Osteoblast (primary cell): ENCODE measurements at regions not wholly inside any gene's neighbourhood (a gene's known extent, or its start where the extent isn't known, plus 50 kb on each side); places are given as distances from the start of the nearest gene placed in this dataset.

Source experiments
- DNase-seq: peaks from one replicate; pipeline ENCODE4 v3.0.0; 2011; ENCODE audit warnings: low spot score, mixed read lengths; ENCODE audit not compliant: insufficient read length; ENCODE audit errors: missing footprints
- H2AFZ ChIP-seq: 2 replicates; pipeline ENCODE4 v1.6.0; 2011; ENCODE audit warnings: mild to moderate bottlenecking, low read length
- H3K27ac ChIP-seq: 2 replicates; pipeline ENCODE4 v1.5.1; 2011; ENCODE audit warnings: mild to moderate bottlenecking, low read depth, low read length, moderate library complexity
- H3K27me3 ChIP-seq: 2 replicates; pipeline ENCODE4 v1.6.0; 2012; ENCODE audit warnings: mild to moderate bottlenecking, control low read depth, inconsistent platforms, low read length, moderate library complexity; ENCODE audit not compliant: insufficient read depth
- H3K36me3 ChIP-seq: 2 replicates; pipeline ENCODE4 v1.5.1; 2011; ENCODE audit warnings: mild to moderate bottlenecking, low read length, control low read depth, moderate library complexity; ENCODE audit not compliant: insufficient read depth
- H3K4me1 ChIP-seq: 2 replicates; pipeline ENCODE4 v1.5.1; 2011; ENCODE audit warnings: mild to moderate bottlenecking, low read length, control low read depth, moderate library complexity; ENCODE audit not compliant: insufficient read depth
- H3K4me2 ChIP-seq: 2 replicates; pipeline ENCODE4 v1.6.0; 2011; ENCODE audit warnings: mild to moderate bottlenecking, low read length; ENCODE audit not compliant: insufficient read depth
- H3K4me3 ChIP-seq: fragments of 200-600 bp; sonication (generic); 3 replicates; pipeline ENCODE4 v1.5.1; 2012; ENCODE audit warnings: mild to moderate bottlenecking, low read length, inconsistent platforms; ENCODE audit not compliant: insufficient read depth
- H3K79me2 ChIP-seq: 2 replicates; pipeline ENCODE4 v1.6.0; 2012; ENCODE audit warnings: mild to moderate bottlenecking, low read length, control low read depth, inconsistent platforms; ENCODE audit not compliant: insufficient read depth
- H3K9me3 ChIP-seq: 2 replicates; pipeline ENCODE4 v1.5.1; 2011; ENCODE audit warnings: low read depth, low read length, control low read depth
- H4K20me1 ChIP-seq: 2 replicates; pipeline ENCODE4 v1.6.0; 2012; ENCODE audit warnings: mild to moderate bottlenecking, low read length, control low read depth; ENCODE audit not compliant: insufficient read depth
- TF ChIP-seq, protein P1 (sequence below): IDR thresholded peaks from 2 replicates; pipeline ENCODE4 v1.5.1; 2011; ENCODE audit warnings: mild to moderate bottlenecking, low read depth, low read length, moderate library complexity; ENCODE audit errors: extremely low read depth

DNA sequence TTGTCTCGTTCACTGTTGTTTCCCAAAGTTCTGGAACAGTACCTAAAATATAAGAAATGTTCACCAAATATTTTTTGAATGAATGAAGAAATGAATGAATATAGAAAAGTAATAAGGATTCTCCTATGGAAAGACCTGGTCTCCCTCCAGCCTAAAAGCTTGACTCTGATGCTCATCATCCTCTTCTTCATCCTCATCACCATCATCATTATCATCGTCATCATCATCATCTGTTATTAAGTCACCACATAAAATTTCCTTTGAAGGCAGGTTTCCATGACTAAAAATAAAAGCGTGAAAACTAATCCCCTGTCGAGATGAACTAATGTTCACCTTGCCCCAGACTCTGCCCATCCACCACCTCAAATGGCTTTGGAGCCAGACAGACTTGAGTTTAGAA, 181.4 kb upstream of the PRNP start:
- Histone ChIP-seq H3K27me3 (no peaks in the 10 kb centered on the region), H3K36me3 (no peaks in the 10 kb centered on the region), H3K9me3 (no peaks in the 10 kb centered on the region), H3K4me3 (no peak overlapping the region), H3K4me2 (no peak overlapping the region), H4K20me1 (no peaks in the 10 kb centered on the region), H3K4me1 (peaks cover 21% of the 10 kb centered on the region), H3K27ac (no peak overlapping the region), H2AFZ (no peak overlapping the region), H3K79me2 (no peaks in the 10 kb centered on the region)
- no peak for DNase-seq
- TF ChIP-seq, protein P1, sequence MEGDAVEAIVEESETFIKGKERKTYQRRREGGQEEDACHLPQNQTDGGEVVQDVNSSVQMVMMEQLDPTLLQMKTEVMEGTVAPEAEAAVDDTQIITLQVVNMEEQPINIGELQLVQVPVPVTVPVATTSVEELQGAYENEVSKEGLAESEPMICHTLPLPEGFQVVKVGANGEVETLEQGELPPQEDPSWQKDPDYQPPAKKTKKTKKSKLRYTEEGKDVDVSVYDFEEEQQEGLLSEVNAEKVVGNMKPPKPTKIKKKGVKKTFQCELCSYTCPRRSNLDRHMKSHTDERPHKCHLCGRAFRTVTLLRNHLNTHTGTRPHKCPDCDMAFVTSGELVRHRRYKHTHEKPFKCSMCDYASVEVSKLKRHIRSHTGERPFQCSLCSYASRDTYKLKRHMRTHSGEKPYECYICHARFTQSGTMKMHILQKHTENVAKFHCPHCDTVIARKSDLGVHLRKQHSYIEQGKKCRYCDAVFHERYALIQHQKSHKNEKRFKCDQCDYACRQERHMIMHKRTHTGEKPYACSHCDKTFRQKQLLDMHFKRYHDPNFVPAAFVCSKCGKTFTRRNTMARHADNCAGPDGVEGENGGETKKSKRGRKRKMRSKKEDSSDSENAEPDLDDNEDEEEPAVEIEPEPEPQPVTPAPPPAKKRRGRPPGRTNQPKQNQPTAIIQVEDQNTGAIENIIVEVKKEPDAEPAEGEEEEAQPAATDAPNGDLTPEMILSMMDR, result no peak

DNA sequence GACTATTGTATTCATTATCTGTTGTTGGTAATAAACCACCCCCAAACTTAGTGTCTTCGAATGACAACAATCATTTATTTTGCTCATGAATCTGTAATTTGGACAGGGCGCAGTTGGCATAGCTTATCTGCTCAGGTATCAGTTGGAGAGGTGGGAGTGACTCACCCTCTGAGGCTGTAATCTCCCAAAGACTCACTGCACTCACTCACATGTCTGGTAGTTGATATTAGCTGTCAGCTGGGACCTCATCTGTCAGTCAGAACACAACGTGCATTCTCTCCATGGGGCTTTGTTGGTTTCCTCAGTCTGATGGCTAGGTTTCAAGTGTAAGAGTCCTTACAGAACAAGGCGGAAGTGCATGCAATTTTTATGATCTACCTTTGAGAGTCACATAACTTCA, 183.5 kb upstream of the PRNP start:
- Histone ChIP-seq H3K27me3 (no peaks in the 10 kb centered on the region), H3K4me2 (no peak overlapping the region), H4K20me1 (no peaks in the 10 kb centered on the region), H3K9me3 (no peaks in the 10 kb centered on the region), H3K4me3 (no peak overlapping the region), H3K27ac (no peak overlapping the region), H3K79me2 (no peaks in the 10 kb centered on the region), H2AFZ (no peak overlapping the region), H3K36me3 (no peaks in the 10 kb centered on the region), H3K4me1 (peaks cover 11% of the 10 kb centered on the region)
- DNase-seq, result no peak
- TF ChIP-seq, protein P1, result no peak

DNA sequence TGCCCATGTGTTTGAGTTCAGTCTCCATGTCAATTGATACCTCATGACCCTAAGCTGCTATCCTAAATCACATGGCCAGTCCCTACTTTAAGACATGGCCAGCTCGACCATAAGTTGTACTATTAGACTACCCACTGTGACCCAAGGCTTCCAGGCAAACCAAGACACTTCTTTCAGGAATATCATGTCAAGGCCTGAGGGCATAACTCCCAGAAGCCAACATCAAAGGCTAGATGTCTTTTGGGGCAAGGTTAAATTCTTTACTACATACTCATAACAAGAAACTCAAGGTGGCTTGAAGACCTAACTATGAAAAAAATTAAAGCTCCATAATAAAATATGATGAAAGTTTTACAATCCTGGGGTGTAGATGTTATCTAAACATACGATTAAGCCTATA, 192.9 kb upstream of the PRNP start:
- Histone ChIP-seq H2AFZ (no peak overlapping the region), H3K27ac (no peak overlapping the region), H3K27me3 (no peaks in the 10 kb centered on the region), H3K79me2 (no peaks in the 10 kb centered on the region), H3K4me2 (no peak overlapping the region), H3K36me3 (no peaks in the 10 kb centered on the region), H3K4me1 (peaks cover 18% of the 10 kb centered on the region), H4K20me1 (no peaks in the 10 kb centered on the region), H3K4me3 (no peak overlapping the region), H3K9me3 (no peaks in the 10 kb centered on the region)
- DNase-seq, result no peak
- TF ChIP-seq, protein P1, result no peak

DNA sequence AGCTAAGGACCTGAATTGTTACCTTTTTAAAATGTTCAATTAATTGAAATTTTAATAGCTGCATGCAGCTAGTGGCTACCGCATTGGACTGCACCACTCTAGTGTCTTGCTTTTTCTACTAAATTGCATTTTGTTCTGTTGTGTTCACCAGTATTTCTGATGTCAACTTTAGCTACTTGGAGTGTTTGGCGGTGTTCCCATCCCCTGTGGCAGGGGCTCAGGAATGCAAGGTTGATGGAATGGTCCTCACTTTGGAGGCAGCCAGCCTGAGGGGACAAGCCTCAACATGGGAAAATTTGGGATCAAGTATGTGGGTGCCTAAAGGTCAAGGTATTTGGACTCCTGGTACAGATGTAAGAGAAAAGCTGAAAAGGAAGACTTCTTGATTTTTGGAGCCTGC, 194.6 kb upstream of the PRNP start:
- no peak overlapping the region for H3K4me3 ChIP-seq
- no peaks in the 10 kb centered on the region for H3K27me3 ChIP-seq
- H2AFZ ChIP-seq, result no peak overlapping the region
- H3K4me1 ChIP-seq, result peaks cover 19% of the 10 kb centered on the region
- no peaks in the 10 kb centered on the region for H3K36me3 ChIP-seq
- no peak for DNase-seq
- H3K27ac ChIP-seq, result no peak overlapping the region
- no peaks in the 10 kb centered on the region for H3K79me2 ChIP-seq
- no peaks in the 10 kb centered on the region for H3K9me3 ChIP-seq
- H4K20me1 ChIP-seq, result no peaks in the 10 kb centered on the region
- TF ChIP-seq, protein P1, result no peak
- no peak overlapping the region for H3K4me2 ChIP-seq
